ENCODE measurements at regions not wholly inside any gene's neighbourhood (a gene's known extent, or its start where the extent isn't known, plus 50 kb on each side); places are given as distances from the start of the nearest gene placed in this dataset.
A peak's percentile ranks its signal among the peaks of the same experiment; 100 is the strongest.
"Not testable (repeated sequence)": the region's sequence is repeated elsewhere in the genome, so short reads cannot be mapped to it uniquely, and the experiment has no call there.

GRCh38 chr18:59038295-59039039, 101.2 kb upstream of the SEC11C start:
- peaks cover 7% of the 10 kb centered on the region for H3K27me3 ChIP-seq (replicated peaks; ENCODE audit: control insufficient read depth, insufficient read depth, low read length)
- no peak for DNase-seq (ENCODE audit: low read depth)
- peaks cover 11% of the 10 kb centered on the region for H3K4me1 ChIP-seq (ENCODE audit: control insufficient read depth, insufficient read depth, low read length)

GRCh38 chr18:59039040-59039320, 100.7 kb upstream of the SEC11C start:
- not testable (repeated sequence) for H3K4me3 ChIP-seq (ENCODE audit: low read length); H3K9me3 ChIP-seq (ENCODE audit: control insufficient read depth, low read length); H3K36me3 ChIP-seq (ENCODE audit: control insufficient read depth, insufficient read depth, low read length, severe bottlenecking); H3K27me3 ChIP-seq (replicated peaks; ENCODE audit: control insufficient read depth, insufficient read depth, low read length); H3K9ac ChIP-seq (ENCODE audit: low read length); DNase-seq (ENCODE audit: low read depth)
- peaks cover 11% of the 10 kb centered on the region for H3K4me1 ChIP-seq (ENCODE audit: control insufficient read depth, insufficient read depth, low read length)

More at GRCh38 chr18:59038295-59039039, 101.2 kb upstream of the SEC11C start:
- Histone ChIP-seq H3K4me3 (ENCODE audit: low read length) (no peak overlapping the region), H3K9ac (ENCODE audit: low read length) (no peak overlapping the region), H3K9me3 (ENCODE audit: control insufficient read depth, low read length) (no peaks in the 10 kb centered on the region), H3K36me3 (ENCODE audit: control insufficient read depth, insufficient read depth, low read length, severe bottlenecking) (no peaks in the 10 kb centered on the region)

GRCh38 chr18:59039449-59039848, 100.2 kb upstream of the SEC11C start:
- H3K9ac ChIP-seq (ENCODE audit: low read length), result no peak overlapping the region
- peaks cover 7% of the 10 kb centered on the region for H3K27me3 ChIP-seq (replicated peaks; ENCODE audit: control insufficient read depth, insufficient read depth, low read length)
- H3K4me3 ChIP-seq (ENCODE audit: low read length), result no peak overlapping the region
- no peak for DNase-seq (ENCODE audit: low read depth)
- H3K36me3 ChIP-seq (ENCODE audit: control insufficient read depth, insufficient read depth, low read length, severe bottlenecking), result no peaks in the 10 kb centered on the region
- no peaks in the 10 kb centered on the region for H3K9me3 ChIP-seq (ENCODE audit: control insufficient read depth, low read length)
- H3K4me1 ChIP-seq (ENCODE audit: control insufficient read depth, insufficient read depth, low read length), result peaks cover 11% of the 10 kb centered on the region

GRCh38 chr18:59040770-59041148, 98.9 kb upstream of the SEC11C start:
- H3K4me1 ChIP-seq (ENCODE audit: control insufficient read depth, insufficient read depth, low read length), result peaks cover 11% of the 10 kb centered on the region
- no peaks in the 10 kb centered on the region for H3K36me3 ChIP-seq (ENCODE audit: control insufficient read depth, insufficient read depth, low read length, severe bottlenecking)
- no peak overlapping the region for H3K4me3 ChIP-seq (ENCODE audit: low read length)
- no peak for DNase-seq (ENCODE audit: low read depth)
- no peak overlapping the region for H3K9ac ChIP-seq (ENCODE audit: low read length)
- H3K9me3 ChIP-seq (ENCODE audit: control insufficient read depth, low read length), result no peaks in the 10 kb centered on the region
- H3K27me3 ChIP-seq (replicated peaks; ENCODE audit: control insufficient read depth, insufficient read depth, low read length), result peaks cover 5% of the 10 kb centered on the region

- Histone ChIP-seq H3K36me3 (ENCODE audit: control insufficient read depth, insufficient read depth, low read length, severe bottlenecking) (no peaks in the 10 kb centered on the region), H3K9ac (ENCODE audit: low read length) (no peak overlapping the region)
Measured at GRCh38 chr18:59041296-59041695, 98.4 kb upstream of the SEC11C start.

GRCh38 chr18:59041819-59042815, 97.6 kb upstream of the SEC11C start:
- H3K9ac ChIP-seq (ENCODE audit: low read length), result peak overlapping the region; percentile 19
- no peaks in the 10 kb centered on the region for H3K9me3 ChIP-seq (ENCODE audit: control insufficient read depth, low read length)
- H3K4me1 ChIP-seq (ENCODE audit: control insufficient read depth, insufficient read depth, low read length), result peaks cover 11% of the 10 kb centered on the region
- H3K4me3 ChIP-seq (ENCODE audit: low read length), result peak overlapping the region; percentile 4
- DNase-seq (ENCODE audit: low read depth), result peak; percentile 56
- no peaks in the 10 kb centered on the region for H3K27me3 ChIP-seq (replicated peaks; ENCODE audit: control insufficient read depth, insufficient read depth, low read length)
- no peaks in the 10 kb centered on the region for H3K36me3 ChIP-seq (ENCODE audit: control insufficient read depth, insufficient read depth, low read length, severe bottlenecking)

More at GRCh38 chr18:59041296-59041695, 98.4 kb upstream of the SEC11C start:
- no peaks in the 10 kb centered on the region for H3K9me3 ChIP-seq (ENCODE audit: control insufficient read depth, low read length)
- H3K27me3 ChIP-seq (replicated peaks; ENCODE audit: control insufficient read depth, insufficient read depth, low read length), result no peaks in the 10 kb centered on the region
- H3K4me1 ChIP-seq (ENCODE audit: control insufficient read depth, insufficient read depth, low read length), result peaks cover 11% of the 10 kb centered on the region
- DNase-seq (ENCODE audit: low read depth), result no peak
- no peak overlapping the region for H3K4me3 ChIP-seq (ENCODE audit: low read length)

GRCh38 chr18:59044855-59045254, 94.8 kb upstream of the SEC11C start:
- H3K4me1 ChIP-seq (ENCODE audit: control insufficient read depth, insufficient read depth, low read length), result peaks cover 11% of the 10 kb centered on the region
- no peak overlapping the region for H3K4me3 ChIP-seq (ENCODE audit: low read length)
- no peaks in the 10 kb centered on the region for H3K36me3 ChIP-seq (ENCODE audit: control insufficient read depth, insufficient read depth, low read length, severe bottlenecking)
- no peak for DNase-seq (ENCODE audit: low read depth)
- H3K27me3 ChIP-seq (replicated peaks; ENCODE audit: control insufficient read depth, insufficient read depth, low read length), result no peaks in the 10 kb centered on the region
- H3K9ac ChIP-seq (ENCODE audit: low read length), result no peak overlapping the region
- no peaks in the 10 kb centered on the region for H3K9me3 ChIP-seq (ENCODE audit: control insufficient read depth, low read length)

- Histone ChIP-seq H3K27me3 (replicated peaks; ENCODE audit: control insufficient read depth, insufficient read depth, low read length) (peaks cover 2% of the 10 kb centered on the region), H3K4me3 (ENCODE audit: low read length) (no peak overlapping the region), H3K9ac (ENCODE audit: low read length) (no peak overlapping the region), H3K36me3 (ENCODE audit: control insufficient read depth, insufficient read depth, low read length, severe bottlenecking) (no peaks in the 10 kb centered on the region), H3K4me1 (ENCODE audit: control insufficient read depth, insufficient read depth, low read length) (peaks cover 12% of the 10 kb centered on the region), H3K9me3 (ENCODE audit: control insufficient read depth, low read length) (no peaks in the 10 kb centered on the region)
- no peak for DNase-seq (ENCODE audit: low read depth)
Measured at GRCh38 chr18:59047321-59048047, 92.2 kb upstream of the SEC11C start.

GRCh38 chr18:59048048-59048363, 91.7 kb upstream of the SEC11C start:
- Histone ChIP-seq H3K9ac (ENCODE audit: low read length) (no peak overlapping the region), H3K4me1 (ENCODE audit: control insufficient read depth, insufficient read depth, low read length) (peaks cover 15% of the 10 kb centered on the region)

GRCh38 chr18:59048378-59048777, 91.3 kb upstream of the SEC11C start:
- Histone ChIP-seq H3K4me1 (ENCODE audit: control insufficient read depth, insufficient read depth, low read length) (peaks cover 19% of the 10 kb centered on the region), H3K36me3 (ENCODE audit: control insufficient read depth, insufficient read depth, low read length, severe bottlenecking) (no peaks in the 10 kb centered on the region), H3K4me3 (ENCODE audit: low read length) (no peak overlapping the region), H3K9ac (ENCODE audit: low read length) (no peak overlapping the region), H3K9me3 (ENCODE audit: control insufficient read depth, low read length) (no peaks in the 10 kb centered on the region), H3K27me3 (replicated peaks; ENCODE audit: control insufficient read depth, insufficient read depth, low read length) (peaks cover 2% of the 10 kb centered on the region)
- no peak for DNase-seq (ENCODE audit: low read depth)

More at GRCh38 chr18:59048048-59048363, 91.7 kb upstream of the SEC11C start:
- Histone ChIP-seq H3K4me3 (ENCODE audit: low read length) (no peak overlapping the region), H3K36me3 (ENCODE audit: control insufficient read depth, insufficient read depth, low read length, severe bottlenecking) (no peaks in the 10 kb centered on the region), H3K9me3 (ENCODE audit: control insufficient read depth, low read length) (no peaks in the 10 kb centered on the region), H3K27me3 (replicated peaks; ENCODE audit: control insufficient read depth, insufficient read depth, low read length) (peaks cover 2% of the 10 kb centered on the region)
- DNase-seq (ENCODE audit: low read depth), result no peak
